Astrocyte (in vitro differentiated cells and primary cell): ENCODE measurements at regions not wholly inside any gene's neighbourhood (a gene's known extent, or its start where the extent isn't known, plus 50 kb on each side); places are given as distances from the start of the nearest gene placed in this dataset.

Experiments
- DNase-seq: peaks from one replicate; pipeline ENCODE4 v3.0.0-alpha.2; 2010; ENCODE audit warnings: low read depth
- FAIRE-seq: peaks from 2 replicates; lab custom pipeline; 2011; peaks lifted over from hg19 to GRCh38; lab: Jason Lieb, UNC
- H2AFZ ChIP-seq: 2 replicates; pipeline ENCODE4 v1.6.0; 2012; ENCODE audit warnings: low read depth, low read length, inconsistent platforms
- H3K27ac ChIP-seq: 2 replicates; pipeline ENCODE4 v1.5.1; 2011; ENCODE audit warnings: low read depth, low read length, inconsistent platforms
- H3K27me3 ChIP-seq: 2 replicates; pipeline ENCODE4 v1.6.0; 2011; ENCODE audit warnings: low read length, inconsistent platforms; ENCODE audit not compliant: insufficient read depth
- H3K36me3 ChIP-seq: 2 replicates; pipeline ENCODE4 v1.5.1; 2011; ENCODE audit warnings: low read length, inconsistent platforms; ENCODE audit not compliant: insufficient read depth
- H3K4me1 ChIP-seq: 2 replicates; pipeline ENCODE4 v1.5.1; 2011; ENCODE audit warnings: low read length, inconsistent platforms; ENCODE audit not compliant: insufficient read depth
- H3K4me2 ChIP-seq: 2 replicates; pipeline ENCODE4 v1.6.0; 2012; ENCODE audit warnings: low read length, inconsistent platforms
- H3K4me3 ChIP-seq: 2 replicates; pipeline ENCODE4 v1.5.1; 2011; ENCODE audit warnings: low read depth, mild to moderate bottlenecking, low read length, inconsistent platforms; ENCODE audit not compliant: insufficient read depth
- H3K79me2 ChIP-seq: 2 replicates; pipeline ENCODE4 v1.6.0; 2012; ENCODE audit warnings: mild to moderate bottlenecking, low read length, inconsistent platforms; ENCODE audit not compliant: insufficient read depth
- H3K9ac ChIP-seq: 2 replicates; pipeline ENCODE4 v1.6.0; 2012; ENCODE audit warnings: mild to moderate bottlenecking, low read length, inconsistent platforms
- H3K9me3 ChIP-seq: 2 replicates; pipeline ENCODE4 v1.5.1; 2012; ENCODE audit warnings: low read depth, mild to moderate bottlenecking, low read length, inconsistent platforms; ENCODE audit not compliant: insufficient read depth
- H4K20me1 ChIP-seq: 2 replicates; pipeline ENCODE4 v1.6.0; 2012; ENCODE audit warnings: low read length, inconsistent platforms; ENCODE audit not compliant: insufficient read depth
- H3K27ac Mint-ChIP-seq: one replicate; pipeline ENCODE4 v1.8.0; 2021; ENCODE audit warnings: mild to moderate bottlenecking, mixed read lengths; ENCODE audit not compliant: unreplicated experiment
- H3K27me3 Mint-ChIP-seq: one replicate; pipeline ENCODE4 v1.8.0; 2021; ENCODE audit warnings: low read depth, mixed read lengths; ENCODE audit not compliant: unreplicated experiment
- H3K36me3 Mint-ChIP-seq: one replicate; pipeline ENCODE4 v1.8.0; 2021; ENCODE audit warnings: low read depth, mixed read lengths; ENCODE audit not compliant: unreplicated experiment
- H3K4me1 Mint-ChIP-seq: one replicate; pipeline ENCODE4 v1.8.0; 2021; ENCODE audit warnings: low read depth, mixed read lengths; ENCODE audit not compliant: unreplicated experiment
- H3K4me3 Mint-ChIP-seq: one replicate; pipeline ENCODE4 v1.8.0; 2021; ENCODE audit warnings: mild to moderate bottlenecking, moderate library complexity, mixed read lengths; ENCODE audit not compliant: unreplicated experiment
- H3K9me3 Mint-ChIP-seq: one replicate; pipeline ENCODE4 v1.8.0; 2021; ENCODE audit warnings: mild to moderate bottlenecking, mixed read lengths; ENCODE audit not compliant: unreplicated experiment
- CTCF ChIP-seq: IDR thresholded peaks from 2 replicates; pipeline ENCODE4 v1.5.1; 2011; ENCODE audit warnings: low read depth, mild to moderate bottlenecking, inconsistent platforms, low read length, moderate library complexity; ENCODE audit not compliant: insufficient read depth
- EZH2 ChIP-seq: IDR thresholded peaks from 2 replicates; pipeline ENCODE4 v1.6.1; 2012; ENCODE audit warnings: mild to moderate bottlenecking, low read length, inconsistent platforms; ENCODE audit not compliant: insufficient read depth

GRCh38 chr13:89383891-89384290, 1712.7 kb downstream of the SLITRK5 start:
- no peaks in the 10 kb centered on the region for H3K9me3 ChIP-seq
- H3K9ac ChIP-seq, result no peak overlapping the region
- no peak for DNase-seq
- Mint-ChIP-seq H3K4me3 (no peak overlapping the region), H3K27me3 (peaks cover 3% of the 10 kb centered on the region), H3K36me3 (no peaks in the 10 kb centered on the region), H3K9me3 (peaks cover 3% of the 10 kb centered on the region), H3K27ac (no peak overlapping the region), H3K4me1 (no peaks in the 10 kb centered on the region)
- no peak overlapping the region for H3K4me2 ChIP-seq
- no peaks in the 10 kb centered on the region for H4K20me1 ChIP-seq
- no peaks in the 10 kb centered on the region for H3K79me2 ChIP-seq
- no peak overlapping the region for H3K4me3 ChIP-seq
- H3K27ac ChIP-seq, result no peak overlapping the region
- H3K36me3 ChIP-seq, result no peaks in the 10 kb centered on the region
- H3K27me3 ChIP-seq, result no peaks in the 10 kb centered on the region
- no peak overlapping the region for H2AFZ ChIP-seq
- H3K4me1 ChIP-seq, result no peaks in the 10 kb centered on the region
- FAIRE-seq, result no peak
- no peak for TF ChIP-seq EZH2
- no peak for TF ChIP-seq CTCF

- Histone ChIP-seq H3K9me3 (no peaks in the 10 kb centered on the region), H2AFZ (peak overlapping the region; percentile 33), H4K20me1 (no peaks in the 10 kb centered on the region), H3K4me3 (no peak overlapping the region), H3K27ac (no peak overlapping the region), H3K27me3 (no peaks in the 10 kb centered on the region), H3K4me2 (no peak overlapping the region), H3K79me2 (no peaks in the 10 kb centered on the region), H3K36me3 (no peaks in the 10 kb centered on the region), H3K9ac (no peak overlapping the region), H3K4me1 (no peaks in the 10 kb centered on the region)
- Mint-ChIP-seq H3K9me3 (no peaks in the 10 kb centered on the region), H3K4me1 (peaks cover 5% of the 10 kb centered on the region), H3K36me3 (no peaks in the 10 kb centered on the region), H3K27ac (peak overlapping the region; percentile 30), H3K4me3 (no peak overlapping the region), H3K27me3 (no peaks in the 10 kb centered on the region)
- no peak for TF ChIP-seq EZH2
- no peak for TF ChIP-seq CTCF
- FAIRE-seq (no peak), DNase-seq (peak; percentile 0)
Measured at GRCh38 chr13:89393758-89394304, 1722.7 kb downstream of the SLITRK5 start.

GRCh38 chr13:89401264-89401675, 1730.1 kb downstream of the SLITRK5 start:
- Mint-ChIP-seq H3K27me3 (no peaks in the 10 kb centered on the region), H3K4me3 (no peak overlapping the region), H3K36me3 (no peaks in the 10 kb centered on the region), H3K4me1 (peaks cover 12% of the 10 kb centered on the region), H3K9me3 (no peaks in the 10 kb centered on the region), H3K27ac (peak overlapping the region; percentile 70)
- Histone ChIP-seq H3K4me3 (no peak overlapping the region), H2AFZ (peak overlapping the region; percentile 45), H3K36me3 (no peaks in the 10 kb centered on the region), H3K9ac (peak overlapping the region; percentile 8), H4K20me1 (no peaks in the 10 kb centered on the region), H3K79me2 (no peaks in the 10 kb centered on the region), H3K4me1 (no peaks in the 10 kb centered on the region), H3K9me3 (no peaks in the 10 kb centered on the region), H3K4me2 (peak overlapping the region; percentile 53), H3K27ac (peak overlapping the region; percentile 49), H3K27me3 (no peaks in the 10 kb centered on the region)
- no peak for TF ChIP-seq EZH2
- no peak for TF ChIP-seq CTCF
- FAIRE-seq (no peak), DNase-seq (peak; percentile 72)
